IMR-90 (cell line): ENCODE measurements at regions not wholly inside any gene's neighbourhood (a gene's known extent, or its start where the extent isn't known, plus 50 kb on each side); places are given as distances from the start of the nearest gene placed in this dataset.

Experiments used
- ATAC-seq: fragments of 200-7000 bp; cut with Tn5 transposase; 2 replicates; pipeline ENCODE4 v1.9.1; 2020; ENCODE audit warnings: low read depth, mild to moderate bottlenecking, moderate library complexity
- BruUV-seq: library from RNA; stranded (reverse); fragments of 400-500 nt; replicated peaks from 2 replicates; lab custom pipeline; 2021; lab: Mats Ljungman, UMichigan
- CTCF ChIA-PET: fragments of 300-600 bp; formaldehyde crosslinking; extraction: SDS; loops from one replicate; lab custom pipeline; 2021; ENCODE audit warnings: antibody characterized with exemption; lab: Yijun Ruan, JAX
- POLR2A ChIA-PET: fragments of 300-600 bp; sonication (Branson Sonifier 250); formaldehyde crosslinking; loops from one replicate; lab custom pipeline; 2022; ENCODE audit warnings: antibody characterized with exemption; ENCODE audit not compliant: unreplicated experiment; lab: Charles Lee
- DNase-seq: peaks from one replicate; pipeline ENCODE4 v3.0.0; 2013
- H2AFZ ChIP-seq: replicated peaks from 2 replicates; pipeline ENCODE3; 2013; ENCODE audit warnings: low read length, mild to moderate bottlenecking; ENCODE audit not compliant: poor library complexity
- H2AK5ac ChIP-seq: 2 replicates; pipeline ENCODE4 v1.6.1; 2013; ENCODE audit warnings: low read depth, low read length, inconsistent platforms
- H2AK9ac ChIP-seq: replicated peaks from 2 replicates; pipeline ENCODE3; 2013; ENCODE audit warnings: mild to moderate bottlenecking, low read depth, low read length, moderate library complexity; ENCODE audit not compliant: poor library complexity
- H2BK120ac ChIP-seq: 2 replicates; pipeline ENCODE4 v1.6.1; 2013; ENCODE audit warnings: low read depth, low read length, inconsistent platforms
- H2BK15ac ChIP-seq: 3 replicates; pipeline ENCODE4 v1.6.1; 2013; ENCODE audit warnings: low read depth, low read length, inconsistent platforms
- H2BK20ac ChIP-seq: 2 replicates; pipeline ENCODE4 v1.6.1; 2013; ENCODE audit warnings: low read depth, mild to moderate bottlenecking, inconsistent platforms, low read length, moderate library complexity
- H2BK5ac ChIP-seq: 2 replicates; pipeline ENCODE4 v1.6.1; 2013; ENCODE audit warnings: mild to moderate bottlenecking, low read depth, low read length, inconsistent platforms; ENCODE audit not compliant: poor library complexity, severe bottlenecking
- H3K14ac ChIP-seq: replicated peaks from 2 replicates; pipeline ENCODE4 v1.6.1; 2013; ENCODE audit warnings: low read depth, low read length, inconsistent platforms
- H3K18ac ChIP-seq: 2 replicates; pipeline ENCODE4 v1.6.1; 2013; ENCODE audit warnings: low read depth, low read length, control low read depth
- H3K23ac ChIP-seq: 2 replicates; pipeline ENCODE4 v1.6.1; 2013; ENCODE audit warnings: low read depth, low read length, inconsistent platforms
- H3K27ac ChIP-seq: 2 replicates; pipeline ENCODE4 v1.5.1; 2013; ENCODE audit warnings: mild to moderate bottlenecking, control low read depth, low read length; ENCODE audit not compliant: insufficient read depth
- H3K27me3 ChIP-seq: 2 replicates; pipeline ENCODE4 v1.6.1; 2013; ENCODE audit warnings: low read length; ENCODE audit not compliant: control insufficient read depth, insufficient read depth
- H3K36me3 ChIP-seq: 2 replicates; pipeline ENCODE4 v1.6.1; 2013; ENCODE audit warnings: low read length, mixed read lengths; ENCODE audit not compliant: control insufficient read depth, insufficient read depth
- H3K4ac ChIP-seq: 2 replicates; pipeline ENCODE4 v1.6.1; 2013; ENCODE audit warnings: low read depth, low read length, inconsistent platforms
- H3K4me1 ChIP-seq: 2 replicates; pipeline ENCODE4 v1.6.1; 2013; ENCODE audit warnings: low read length, mixed read lengths; ENCODE audit not compliant: control insufficient read depth, insufficient read depth
- H3K4me2 ChIP-seq: 2 replicates; pipeline ENCODE4 v1.6.1; 2013; ENCODE audit warnings: low read depth, mild to moderate bottlenecking, control low read depth, low read length, moderate library complexity
- H3K4me3 ChIP-seq: 2 replicates; pipeline ENCODE4 v1.5.1; 2013; ENCODE audit warnings: low read depth, mild to moderate bottlenecking, control low read depth, low read length, moderate library complexity; ENCODE audit not compliant: insufficient read depth
- H3K56ac ChIP-seq: 2 replicates; pipeline ENCODE4 v1.6.1; 2013; ENCODE audit warnings: low read length, inconsistent platforms; ENCODE audit not compliant: insufficient read depth; ENCODE audit errors: extremely low read depth
- H3K79me1 ChIP-seq, 2 experiments: 2 replicates each; pipeline ENCODE4 v1.6.1; 2013; ENCODE audit warnings: low read length in 2 of 2, inconsistent platforms in 1 of 2, low read depth in 1 of 2
- H3K9ac ChIP-seq: 2 replicates; pipeline ENCODE4 v1.6.1; 2013; ENCODE audit warnings: low read depth, low read length, control low read depth
- H3K9me1 ChIP-seq: 2 replicates; pipeline ENCODE4 v1.6.1; 2013; ENCODE audit warnings: low read length, inconsistent platforms; ENCODE audit not compliant: insufficient read depth
- H3K9me3 ChIP-seq: 2 replicates; pipeline ENCODE4 v1.6.1; 2013; ENCODE audit warnings: low read length; ENCODE audit not compliant: control insufficient read depth, insufficient read depth
- H4K20me1 ChIP-seq: 2 replicates; pipeline ENCODE4 v1.6.1; 2013; ENCODE audit warnings: low read length, inconsistent platforms; ENCODE audit not compliant: insufficient read depth
- H4K5ac ChIP-seq: 2 replicates; pipeline ENCODE4 v1.6.1; 2013; ENCODE audit warnings: mild to moderate bottlenecking, low read depth, low read length, control low read depth
- H4K8ac ChIP-seq, 2 experiments: 2 replicates each; pipeline ENCODE4 v1.6.1; 2013; ENCODE audit warnings: low read depth in 2 of 2, low read length in 2 of 2, control low read depth in 1 of 2, inconsistent platforms in 1 of 2
- H4K91ac ChIP-seq: 2 replicates; pipeline ENCODE4 v1.6.1; 2013; ENCODE audit warnings: low read depth, low read length, inconsistent platforms; ENCODE audit not compliant: insufficient read depth
- BHLHE40 ChIP-seq: fragments of 150-350 bp; IDR thresholded peaks from 2 replicates; pipeline ENCODE4 v1.6.1; 2016; ENCODE audit warnings: mild to moderate bottlenecking, low read depth, low read length
- CEBPB ChIP-seq: IDR thresholded peaks from 2 replicates; pipeline ENCODE4 v1.6.1; 2012; ENCODE audit warnings: low read depth, low read length, improper control_type of control experiment
- CHD1 ChIP-seq: IDR thresholded peaks from 2 replicates; pipeline ENCODE4 v1.6.1; 2012; ENCODE audit warnings: low read depth, low read length, improper control_type of control experiment
- CTCF ChIP-seq: conservative IDR thresholded peaks from 2 replicates; pipeline ENCODE4 v1.5.1; 2012; ENCODE audit warnings: mild to moderate bottlenecking, low read depth, low read length, improper control_type of control experiment
- ELK1 ChIP-seq: fragments of 150-350 bp; IDR thresholded peaks from 2 replicates; pipeline ENCODE4 v1.6.1; 2016; ENCODE audit warnings: low read depth, mild to moderate bottlenecking, low read length, moderate library complexity, borderline replicate concordance
- FOS ChIP-seq: fragments of 150-350 bp; IDR thresholded peaks from 2 replicates; pipeline ENCODE4 v1.6.1; 2016; ENCODE audit warnings: low read depth, low read length
- MAFK ChIP-seq: IDR thresholded peaks from 2 replicates; pipeline ENCODE4 v1.6.1; 2012; ENCODE audit warnings: low read depth, low read length, improper control_type of control experiment
- MAZ ChIP-seq: IDR thresholded peaks from 2 replicates; pipeline ENCODE4 v1.6.1; 2012; ENCODE audit warnings: low read depth, mild to moderate bottlenecking, low read length, improper control_type of control experiment, moderate library complexity, borderline replicate concordance
- MXI1 ChIP-seq: IDR thresholded peaks from 2 replicates; pipeline ENCODE4 v1.6.1; 2012; ENCODE audit warnings: low read depth, mild to moderate bottlenecking, low read length, moderate library complexity, borderline replicate concordance
- NFE2L2 ChIP-seq: fragments of 150-350 bp; IDR thresholded peaks from 2 replicates; pipeline ENCODE4 v1.6.1; 2016; ENCODE audit warnings: low read depth, mild to moderate bottlenecking, low read length
- POLR2A ChIP-seq: IDR thresholded peaks from 2 replicates; pipeline ENCODE4 v1.6.1; 2012; ENCODE audit warnings: mild to moderate bottlenecking, low read depth, low read length
- RAD21 ChIP-seq: IDR thresholded peaks from 2 replicates; pipeline ENCODE4 v1.6.1; 2012; ENCODE audit warnings: low read length, improper control_type of control experiment
- RCOR1 ChIP-seq: IDR thresholded peaks from 2 replicates; pipeline ENCODE4 v1.6.1; 2012; ENCODE audit warnings: mild to moderate bottlenecking, low read length, improper control_type of control experiment; ENCODE audit not compliant: insufficient replicate concordance
- RFX5 ChIP-seq: IDR thresholded peaks from 2 replicates; pipeline ENCODE4 v1.8.0; 2012; ENCODE audit warnings: low read depth, mild to moderate bottlenecking, low read length, moderate library complexity
- SMC3 ChIP-seq: fragments of 150-350 bp; IDR thresholded peaks from 2 replicates; pipeline ENCODE4 v1.6.1; 2016; ENCODE audit warnings: low read depth, mild to moderate bottlenecking, antibody characterized with exemption, low read length, moderate library complexity
- WGBS, 2 experiments: methylation state at CpG; one replicate each; pipeline versions ENCODE4 v1.1.5 to v1.1.7; 2013; ENCODE audit warnings: missing lambda C conversion rate in 2 of 2; ENCODE audit not compliant: insufficient read length in 1 of 2; ENCODE audit errors: extremely low coverage in 2 of 2; 5-methylcytosine and 5-hydroxymethylcytosine counted together
- dilution Hi-C: fragments of 300-500 bp; cut with HindIII; formaldehyde crosslinking; loops from one replicate; pipeline ENCODE4 v1.14.3; 2018; ENCODE audit warnings: low sequenced_read_pairs; ENCODE audit not compliant: unreplicated experiment
- in situ Hi-C: fragments of 300-500 bp; cut with MboI; formaldehyde crosslinking; loops from 3 replicates; pipeline ENCODE4 v1.14.3; 2019; ENCODE audit warnings: low sequenced_read_pairs, inconsistent platforms, mixed read lengths
- intact Hi-C: fragments of 100-400 bp; cut with micrococcal nuclease; formaldehyde crosslinking; loops from 2 replicates; pipeline ENCODE4 v1.10.0; 2022

GRCh38 chr4:35824231-35824630 lies 420.1 kb downstream of the ARAP2 start:
- ChIA-PET CTCF (no interaction called here), POLR2A (no interaction called here)
- Histone ChIP-seq H2AK9ac (no peak overlapping the region), H3K14ac (no peak overlapping the region), H3K23ac (no peak overlapping the region), H3K56ac (no peak overlapping the region), H2BK5ac (no peak overlapping the region), H3K9me3 (peaks cover 4% of the 10 kb centered on the region), H3K4me3 (no peak overlapping the region), H2BK20ac (no peak overlapping the region), H3K4me1 (no peaks in the 10 kb centered on the region), H3K27me3 (no peaks in the 10 kb centered on the region), H4K5ac (no peak overlapping the region), H2AK5ac (no peak overlapping the region), H3K18ac (no peak overlapping the region), H4K91ac (no peak overlapping the region), H3K36me3 (no peaks in the 10 kb centered on the region), H2BK15ac (no peak overlapping the region), H3K4ac (no peak overlapping the region), H3K4me2 (no peak overlapping the region), H2BK120ac (no peak overlapping the region), H3K27ac (no peak overlapping the region), H3K79me1 (no peaks in the 10 kb centered on the region), H4K8ac (no peak overlapping the region), H3K9ac (no peak overlapping the region), H4K20me1 (no peaks in the 10 kb centered on the region), H2AFZ (no peak overlapping the region), H3K9me1 (no peaks in the 10 kb centered on the region)
- WGBS, 2 experiments = no CpG with 5 or more reads among the region's 8 CpGs
- in situ Hi-C loops (no loop called here), intact Hi-C loops (no loop called here), dilution Hi-C loops (no loop called here)
- DNase-seq = no peak
- no TSS peak for BruUV-seq
- no peak for TF ChIP-seq MXI1
- TF ChIP-seq RCOR1 = no peak
- TF ChIP-seq MAFK = no peak
- TF ChIP-seq RAD21 = no peak
- TF ChIP-seq CTCF = no peak
- no peak for TF ChIP-seq MAZ
- no peak for TF ChIP-seq NFE2L2
- TF ChIP-seq CEBPB = no peak
- no peak for TF ChIP-seq CHD1
- no peak for TF ChIP-seq POLR2A
- TF ChIP-seq BHLHE40 = no peak
- no peak for TF ChIP-seq RFX5
- no peak for TF ChIP-seq SMC3
- TF ChIP-seq FOS = no peak
- TF ChIP-seq ELK1 = no peak
- no peak for ATAC-seq
